ENCODE measurements at regions not wholly inside any gene's neighbourhood (a gene's known extent, or its start where the extent isn't known, plus 50 kb on each side); places are given as distances from the start of the nearest gene placed in this dataset.

- TF ChIP-seq LEF1 (IDR thresholded peaks at IDR 0.05; ENCODE audit: borderline replicate concordance) = no peak
- TF ChIP-seq PKNOX1 (IDR thresholded peaks at IDR 0.05) = no peak
- TF ChIP-seq FOXM1 (IDR thresholded peaks at IDR 0.05; ENCODE audit: borderline replicate concordance) = no peak
- no peak for TF ChIP-seq SUZ12 (IDR thresholded peaks at IDR 0.05)
- TF ChIP-seq SP1 (IDR thresholded peaks at IDR 0.05) = no peak
- no peak for TF ChIP-seq NFRKB (IDR thresholded peaks at IDR 0.05)
- TF ChIP-seq ZNF384 (IDR thresholded peaks at IDR 0.05) = no peak
- no peak for TF ChIP-seq ARNT (IDR thresholded peaks at IDR 0.05)
- TF ChIP-seq HDGF (IDR thresholded peaks at IDR 0.05; ENCODE audit: borderline replicate concordance) = no peak
- TF ChIP-seq FOXK2 (IDR thresholded peaks at IDR 0.05) = no peak
- no peak for TF ChIP-seq CTBP1 (IDR thresholded peaks at IDR 0.05; ENCODE audit: borderline replicate concordance)
- TF ChIP-seq FOXA1 (IDR thresholded peaks at IDR 0.05) = no peak
- no peak for TF ChIP-seq ELF4 (IDR thresholded peaks at IDR 0.05)
- no peak for TF ChIP-seq BHLHE40 (IDR thresholded peaks at IDR 0.05; ENCODE audit: borderline replicate concordance)
Measured at GRCh38 chr2:76341439-76341838, 630.7 kb upstream of the GCFC2 start.
